Retinal pigment epithelial cell (primary cell): ENCODE measurements at regions not wholly inside any gene's neighbourhood (a gene's known extent, or its start where the extent isn't known, plus 50 kb on each side); places are given as distances from the start of the nearest gene placed in this dataset.

Source experiments
- DNase-seq: peaks from one replicate; pipeline ENCODE4 v3.0.0-alpha.2; 2010; ENCODE audit warnings: low read depth
- H3K4me3 ChIP-seq: 2 replicates; pipeline ENCODE4 v1.5.1; 2011; ENCODE audit warnings: mild to moderate bottlenecking, low read length, control low read depth, moderate library complexity
- CTCF ChIP-seq: conservative IDR thresholded peaks from 2 replicates; pipeline ENCODE4 v1.5.1; 2011; ENCODE audit warnings: low read depth, low read length, control low read depth, inconsistent platforms

- DNase-seq = no peak
- TF ChIP-seq CTCF = no peak
- no peak overlapping the region for H3K4me3 ChIP-seq
Measured at GRCh38 chr10:78504181-78504580, 470.5 kb downstream of the RPS24 start.

DNA sequence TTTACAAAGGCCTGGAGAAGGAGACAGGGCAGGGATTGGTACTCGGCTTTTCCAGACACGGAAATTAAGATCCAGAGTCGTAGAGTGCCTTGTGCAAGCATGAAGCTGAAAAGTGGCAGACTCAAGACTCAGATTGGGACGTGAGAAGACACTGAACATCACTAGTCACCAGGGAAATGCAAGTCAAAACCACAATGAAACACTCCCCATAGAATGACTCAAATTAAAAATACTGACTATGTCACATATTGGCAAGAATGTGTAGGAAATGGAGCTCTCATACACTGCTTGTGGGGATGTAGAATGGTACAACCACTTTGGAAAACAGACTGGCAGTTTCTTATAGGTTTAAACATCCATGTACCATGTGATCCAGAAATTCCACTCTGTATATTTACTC is 472.0 kb downstream of the RPS24 start:
- no peak overlapping the region for H3K4me3 ChIP-seq
- no peak for DNase-seq
- TF ChIP-seq CTCF = no peak

DNA sequence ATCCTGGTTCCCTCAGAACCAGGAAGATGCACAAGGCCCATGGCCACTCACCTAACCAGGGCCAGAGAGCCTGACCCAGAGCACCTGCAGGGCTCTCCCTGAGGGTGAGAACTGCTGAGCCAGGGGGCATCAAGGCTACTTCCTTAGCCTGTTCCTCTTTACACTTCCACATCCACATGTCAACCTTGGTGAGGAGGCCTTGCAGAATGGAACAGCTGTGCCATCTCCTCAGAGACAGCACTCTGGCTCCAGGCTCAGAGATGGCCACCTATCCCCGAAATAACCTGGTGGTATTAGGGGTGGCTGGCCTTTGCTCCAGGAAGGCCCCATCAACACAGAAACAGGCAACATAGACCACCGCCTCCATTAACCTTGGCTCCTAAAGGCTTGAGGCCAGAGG is 473.0 kb downstream of the RPS24 start:
- no peak for DNase-seq
- no peak for TF ChIP-seq CTCF
- H3K4me3 ChIP-seq = no peak overlapping the region

DNA sequence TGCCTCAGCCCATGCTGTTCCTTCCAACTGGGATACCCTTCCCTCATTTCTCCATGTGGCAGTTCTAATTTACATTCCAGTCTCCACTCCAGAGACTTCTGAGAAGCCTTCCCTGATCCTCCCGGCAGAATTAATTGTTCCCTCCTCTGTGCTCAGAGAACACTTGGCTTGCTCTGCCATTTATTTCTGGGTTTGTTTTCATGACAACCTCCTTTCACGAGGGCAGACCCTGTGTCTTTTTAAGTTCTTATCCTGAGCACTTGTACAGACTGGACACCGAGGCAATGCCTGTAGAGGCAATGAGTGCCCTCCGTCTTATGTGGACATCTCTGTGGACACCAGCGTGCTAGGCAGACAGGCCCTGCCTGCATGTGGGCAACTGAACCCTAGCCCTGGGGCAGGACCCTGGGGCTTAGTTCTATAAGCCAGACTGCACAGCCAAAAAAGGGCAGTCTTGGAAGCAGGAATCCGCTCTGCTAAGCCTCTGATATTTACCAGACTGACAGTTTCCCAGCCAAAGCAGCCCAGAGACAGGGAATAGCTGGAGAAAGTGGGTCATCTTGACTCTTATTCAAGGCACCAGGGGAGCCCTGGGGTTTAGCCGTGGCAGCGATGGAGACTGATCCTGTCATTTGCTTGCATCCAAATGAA is 474.0 kb downstream of the RPS24 start:
- DNase-seq = no peak
- no peak for TF ChIP-seq CTCF
- H3K4me3 ChIP-seq = no peak overlapping the region

- no peak for TF ChIP-seq CTCF
- no peak overlapping the region for H3K4me3 ChIP-seq
- no peak for DNase-seq
Measured at GRCh38 chr10:78508955-78509748, 475.5 kb downstream of the RPS24 start.

GRCh38 chr10:78510566-78511323 is 477.1 kb downstream of the RPS24 start:
- H3K4me3 ChIP-seq = no peak overlapping the region
- TF ChIP-seq CTCF = no peak
- no peak for DNase-seq
